ENCODE measurements at regions not wholly inside any gene's neighbourhood (a gene's known extent, or its start where the extent isn't known, plus 50 kb on each side); places are given as distances from the start of the nearest gene placed in this dataset.

DNA sequence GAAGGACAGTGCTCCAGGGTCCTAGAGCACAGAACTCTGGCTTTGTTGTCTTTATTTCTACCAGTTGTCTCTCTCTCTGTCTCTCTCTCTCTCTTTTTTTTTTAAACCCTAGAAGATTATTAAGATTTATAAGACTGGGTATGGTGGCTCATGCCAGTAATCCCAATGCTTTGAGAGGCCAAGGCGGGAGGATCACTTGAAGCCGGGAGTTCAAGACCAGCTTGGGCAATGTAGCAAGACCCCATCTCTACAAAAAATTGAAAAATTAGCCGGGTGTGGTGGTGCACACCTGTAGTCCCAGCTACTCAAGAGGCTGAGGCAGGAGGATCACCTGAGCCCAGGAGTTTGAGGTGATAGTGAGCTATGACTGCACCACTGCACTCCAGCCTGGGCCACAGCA lies 65.0 kb upstream of the ABL1 start:
- H3K36me3 ChIP-seq, result no peaks in the 10 kb centered on the region
- no peak overlapping the region for H3K27ac ChIP-seq
- no peaks in the 10 kb centered on the region for H3K9me3 ChIP-seq
- no peak for DNase-seq
- TF ChIP-seq, protein P1, sequence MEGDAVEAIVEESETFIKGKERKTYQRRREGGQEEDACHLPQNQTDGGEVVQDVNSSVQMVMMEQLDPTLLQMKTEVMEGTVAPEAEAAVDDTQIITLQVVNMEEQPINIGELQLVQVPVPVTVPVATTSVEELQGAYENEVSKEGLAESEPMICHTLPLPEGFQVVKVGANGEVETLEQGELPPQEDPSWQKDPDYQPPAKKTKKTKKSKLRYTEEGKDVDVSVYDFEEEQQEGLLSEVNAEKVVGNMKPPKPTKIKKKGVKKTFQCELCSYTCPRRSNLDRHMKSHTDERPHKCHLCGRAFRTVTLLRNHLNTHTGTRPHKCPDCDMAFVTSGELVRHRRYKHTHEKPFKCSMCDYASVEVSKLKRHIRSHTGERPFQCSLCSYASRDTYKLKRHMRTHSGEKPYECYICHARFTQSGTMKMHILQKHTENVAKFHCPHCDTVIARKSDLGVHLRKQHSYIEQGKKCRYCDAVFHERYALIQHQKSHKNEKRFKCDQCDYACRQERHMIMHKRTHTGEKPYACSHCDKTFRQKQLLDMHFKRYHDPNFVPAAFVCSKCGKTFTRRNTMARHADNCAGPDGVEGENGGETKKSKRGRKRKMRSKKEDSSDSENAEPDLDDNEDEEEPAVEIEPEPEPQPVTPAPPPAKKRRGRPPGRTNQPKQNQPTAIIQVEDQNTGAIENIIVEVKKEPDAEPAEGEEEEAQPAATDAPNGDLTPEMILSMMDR (IDR thresholded peaks at IDR 0.05), result no peak
- ATAC-seq, result no peak
- intact Hi-C loops (cut with DNase I), result no loop called here
- no peak overlapping the region for H3K4me3 ChIP-seq
- H3K27me3 ChIP-seq (ENCODE audit: low read depth), result no peaks in the 10 kb centered on the region
- H3K4me1 ChIP-seq, result peaks cover 24% of the 10 kb centered on the region

DNA sequence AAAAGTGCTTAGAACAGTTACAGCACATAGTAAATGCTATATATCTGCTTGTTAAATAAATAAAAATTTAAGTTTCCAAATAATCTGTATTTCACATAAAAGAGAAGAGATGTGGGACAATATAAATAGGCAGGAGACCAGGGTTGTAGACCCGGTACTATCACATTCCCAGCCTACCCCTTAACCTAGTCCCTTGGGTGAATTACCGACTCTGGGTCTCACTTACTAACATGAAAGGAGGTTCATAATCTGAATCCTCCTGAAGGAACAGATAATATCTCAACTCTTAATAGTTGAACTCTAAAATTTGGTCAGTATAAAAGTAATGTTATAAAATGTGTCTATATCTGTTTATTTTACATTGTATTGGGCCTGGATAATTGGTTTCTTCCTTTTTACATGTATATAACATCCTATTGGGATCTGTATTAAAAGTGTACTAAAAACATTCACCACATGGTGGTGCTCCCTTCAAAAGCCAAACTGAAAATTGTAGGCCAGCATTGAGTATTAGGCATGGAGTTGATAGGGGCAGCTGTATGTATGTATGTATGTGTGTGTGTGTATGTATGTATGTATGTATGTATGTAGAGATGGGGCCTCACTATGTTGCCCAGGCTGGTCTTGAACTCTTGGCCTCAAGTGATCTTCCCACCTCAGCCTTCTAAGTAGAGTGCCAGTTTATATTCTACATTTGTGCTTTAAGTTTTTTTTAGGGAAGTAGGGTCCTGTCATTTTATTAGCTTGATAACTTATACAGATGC lies 64.2 kb upstream of the ABL1 start:
- intact Hi-C loops (cut with DNase I), result no loop called here
- H3K27ac ChIP-seq, result no peak overlapping the region
- TF ChIP-seq, protein P1 (IDR thresholded peaks at IDR 0.05), result peak; percentile 54
- H3K9me3 ChIP-seq, result no peaks in the 10 kb centered on the region
- DNase-seq (no peak), ATAC-seq (peak; percentile 68 to 79)
- peaks cover 17% of the 10 kb centered on the region for H3K4me1 ChIP-seq
- no peaks in the 10 kb centered on the region for H3K36me3 ChIP-seq
- H3K27me3 ChIP-seq (ENCODE audit: low read depth), result no peaks in the 10 kb centered on the region
- H3K4me3 ChIP-seq, result no peak overlapping the region

DNA sequence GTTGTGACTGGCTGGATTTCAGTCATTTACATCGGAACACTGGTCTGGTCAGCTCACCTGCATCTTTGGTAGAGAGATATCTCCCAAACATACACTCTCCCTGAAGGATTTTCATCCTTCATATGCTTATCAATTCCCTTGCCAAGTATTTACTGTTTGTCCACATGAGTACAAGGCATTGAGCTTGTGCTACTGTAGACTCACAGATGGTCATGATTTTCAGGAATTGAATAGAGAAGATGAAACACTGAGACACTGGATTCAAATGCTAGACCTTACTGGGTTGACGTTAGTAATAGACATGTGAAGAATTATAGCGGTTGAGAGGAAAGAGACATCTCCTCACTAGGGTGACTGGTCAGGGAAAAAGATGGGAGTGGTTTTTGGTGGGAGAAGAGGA lies 62.9 kb upstream of the ABL1 start:
- Histone ChIP-seq H3K4me3 (no peak overlapping the region), H3K9me3 (no peaks in the 10 kb centered on the region), H3K27ac (no peak overlapping the region), H3K27me3 (ENCODE audit: low read depth) (no peaks in the 10 kb centered on the region), H3K36me3 (no peaks in the 10 kb centered on the region), H3K4me1 (peaks cover 4% of the 10 kb centered on the region)
- intact Hi-C loops (cut with DNase I), result no loop called here
- no peak for ATAC-seq
- DNase-seq, result no peak
- TF ChIP-seq, protein P1 (IDR thresholded peaks at IDR 0.05), result no peak

DNA sequence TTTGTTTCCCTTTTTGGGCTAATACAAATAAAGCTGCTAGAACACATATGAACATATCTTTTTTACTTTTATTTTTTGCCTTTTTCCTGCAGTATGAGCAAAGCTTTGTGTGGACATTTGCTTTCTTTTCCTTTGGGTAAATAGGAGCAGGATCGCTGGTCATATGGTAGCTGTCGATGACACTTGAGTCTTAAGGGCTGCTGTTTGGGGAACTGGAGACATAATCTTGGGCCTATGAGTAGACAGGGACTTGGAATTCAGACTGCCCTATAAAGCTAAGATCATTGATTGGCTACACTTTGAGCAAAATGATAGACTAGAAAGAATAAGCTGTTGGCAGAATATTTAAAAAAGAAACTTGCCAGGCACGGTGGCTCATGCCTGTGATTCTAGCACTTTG lies 60.9 kb upstream of the ABL1 start:
- no peak for DNase-seq
- H3K9me3 ChIP-seq, result no peaks in the 10 kb centered on the region
- intact Hi-C loops (cut with DNase I), result no loop called here
- H3K27ac ChIP-seq, result no peak overlapping the region
- H3K4me3 ChIP-seq, result no peak overlapping the region
- H3K4me1 ChIP-seq, result no peaks in the 10 kb centered on the region
- ATAC-seq, result peak; percentile 41 to 69
- TF ChIP-seq, protein P1 (IDR thresholded peaks at IDR 0.05), result no peak
- H3K36me3 ChIP-seq, result no peaks in the 10 kb centered on the region
- H3K27me3 ChIP-seq (ENCODE audit: low read depth), result no peaks in the 10 kb centered on the region

DNA sequence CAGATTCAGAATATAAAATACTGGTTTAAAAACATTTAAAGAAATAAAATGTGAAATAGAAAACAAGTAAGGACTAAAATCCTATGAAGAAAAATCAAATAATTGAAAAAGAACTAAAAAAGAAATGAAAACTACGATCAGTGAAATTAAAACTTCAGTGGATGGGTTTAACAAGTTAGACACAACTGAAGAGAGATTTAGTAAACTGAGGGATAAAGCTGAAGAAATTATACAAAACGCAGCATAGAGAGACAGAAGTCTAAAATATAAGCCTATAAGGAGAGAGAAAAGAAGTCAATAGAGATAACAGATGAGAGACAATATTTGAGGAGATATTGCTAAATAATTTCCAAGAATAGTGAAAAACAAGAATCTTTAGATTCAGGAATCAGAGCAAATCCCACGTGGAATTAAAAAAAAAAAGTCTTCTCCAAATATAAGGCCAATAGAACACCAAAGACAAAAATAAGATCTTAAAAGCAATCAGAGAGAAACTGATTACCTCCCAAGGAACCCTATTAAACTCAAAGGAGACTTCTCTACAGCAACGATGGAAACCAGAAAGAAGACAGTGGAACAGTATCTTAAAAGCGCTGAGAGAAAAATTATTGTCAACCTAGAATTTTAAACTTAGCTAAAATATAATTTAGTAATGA lies 59.6 kb upstream of the ABL1 start:
- no peak overlapping the region for H3K27ac ChIP-seq
- no peak for DNase-seq

More for the DNA sequence above, 59.6 kb upstream of the ABL1 start:
- no peak overlapping the region for H3K4me3 ChIP-seq
- ATAC-seq, result no peak
- H3K36me3 ChIP-seq, result no peaks in the 10 kb centered on the region
- peaks cover 5% of the 10 kb centered on the region for H3K4me1 ChIP-seq
- H3K9me3 ChIP-seq, result no peaks in the 10 kb centered on the region
- no peaks in the 10 kb centered on the region for H3K27me3 ChIP-seq (ENCODE audit: low read depth)
- TF ChIP-seq, protein P1 (IDR thresholded peaks at IDR 0.05), result no peak
- intact Hi-C loops (cut with DNase I), result no loop called here
